Choroid plexus epithelial cell (primary cell): ENCODE measurements at regions not wholly inside any gene's neighbourhood (a gene's known extent, or its start where the extent isn't known, plus 50 kb on each side); places are given as distances from the start of the nearest gene placed in this dataset.

ENCODE experiments used
- DNase-seq: peaks from one replicate; pipeline ENCODE4 v3.0.0-alpha.2; 2010; ENCODE audit warnings: low read depth
- H3K4me3 ChIP-seq: 2 replicates; pipeline ENCODE4 v1.5.1; 2011; ENCODE audit warnings: low read depth, mild to moderate bottlenecking, control low read depth, low read length, moderate library complexity
- CTCF ChIP-seq: conservative IDR thresholded peaks from 2 replicates; pipeline ENCODE4 v1.5.1; 2011; ENCODE audit warnings: low read depth, mild to moderate bottlenecking, control low read depth, inconsistent platforms, low read length, moderate library complexity

GRCh38 chr2:52918551-52918950, 849.1 kb upstream of the CHAC2 start:
- TF ChIP-seq CTCF, result no peak
- no peak overlapping the region for H3K4me3 ChIP-seq
- peak; percentile 81 for DNase-seq

GRCh38 chr2:52916981-52917380, 850.6 kb upstream of the CHAC2 start:
- H3K4me3 ChIP-seq, result no peak overlapping the region
- DNase-seq, result no peak

GRCh38 chr2:52904355-52904891, 863.2 kb upstream of the CHAC2 start:
- no peak overlapping the region for H3K4me3 ChIP-seq
- peak; percentile 52 for DNase-seq
- no peak for TF ChIP-seq CTCF

More at GRCh38 chr2:52916981-52917380, 850.6 kb upstream of the CHAC2 start:
- TF ChIP-seq CTCF, result no peak

GRCh38 chr2:52897511-52898044, 870.0 kb upstream of the CHAC2 start:
- TF ChIP-seq CTCF, result no peak
- no peak for DNase-seq
- no peak overlapping the region for H3K4me3 ChIP-seq

- no peak for TF ChIP-seq CTCF
- no peak for DNase-seq
- H3K4me3 ChIP-seq, result no peak overlapping the region
These were observed 871.8 kb upstream of the CHAC2 start for GRCh38 chr2:52895726-52896340.

- no peak overlapping the region for H3K4me3 ChIP-seq
- no peak for DNase-seq
- TF ChIP-seq CTCF, result no peak
These were observed 881.0 kb upstream of the CHAC2 start for GRCh38 chr2:52886556-52886955.
